Glutamatergic neuron (in vitro differentiated cells): ENCODE measurements at regions not wholly inside any gene's neighbourhood (a gene's known extent, or its start where the extent isn't known, plus 50 kb on each side); places are given as distances from the start of the nearest gene placed in this dataset.

Experiments
- DNase-seq: peaks from one replicate; pipeline ENCODE4 v3.0.0; 2022
- H3K27ac Mint-ChIP-seq: one replicate; pipeline ENCODE4 v1.8.0; 2020; ENCODE audit warnings: mild to moderate bottlenecking, mixed read lengths, inconsistent platforms; ENCODE audit not compliant: unreplicated experiment
- H3K27me3 Mint-ChIP-seq: one replicate; pipeline ENCODE4 v1.8.0; 2020; ENCODE audit warnings: mild to moderate bottlenecking, moderate library complexity, mixed read lengths, inconsistent platforms; ENCODE audit not compliant: unreplicated experiment
- H3K36me3 Mint-ChIP-seq: one replicate; pipeline ENCODE4 v1.8.0; 2020; ENCODE audit warnings: mild to moderate bottlenecking, mixed read lengths, inconsistent platforms; ENCODE audit not compliant: unreplicated experiment
- H3K4me1 Mint-ChIP-seq: one replicate; pipeline ENCODE4 v1.8.0; 2020; ENCODE audit warnings: mild to moderate bottlenecking, low read depth, mixed read lengths, inconsistent platforms; ENCODE audit not compliant: unreplicated experiment
- H3K4me3 Mint-ChIP-seq: one replicate; pipeline ENCODE4 v1.8.0; 2020; ENCODE audit warnings: mild to moderate bottlenecking, mixed read lengths, inconsistent platforms; ENCODE audit not compliant: unreplicated experiment
- H3K9me3 Mint-ChIP-seq: one replicate; pipeline ENCODE4 v1.8.0; 2020; ENCODE audit warnings: mild to moderate bottlenecking, moderate library complexity, mixed read lengths, inconsistent platforms; ENCODE audit not compliant: unreplicated experiment
- TF ChIP-seq, protein P1 (sequence below): fragments of 200-600 bp; sonication (generic); IDR thresholded peaks from one replicate; pipeline ENCODE4 v1.5.0; 2021; ENCODE audit not compliant: partially characterized antibody, unreplicated experiment

DNA sequence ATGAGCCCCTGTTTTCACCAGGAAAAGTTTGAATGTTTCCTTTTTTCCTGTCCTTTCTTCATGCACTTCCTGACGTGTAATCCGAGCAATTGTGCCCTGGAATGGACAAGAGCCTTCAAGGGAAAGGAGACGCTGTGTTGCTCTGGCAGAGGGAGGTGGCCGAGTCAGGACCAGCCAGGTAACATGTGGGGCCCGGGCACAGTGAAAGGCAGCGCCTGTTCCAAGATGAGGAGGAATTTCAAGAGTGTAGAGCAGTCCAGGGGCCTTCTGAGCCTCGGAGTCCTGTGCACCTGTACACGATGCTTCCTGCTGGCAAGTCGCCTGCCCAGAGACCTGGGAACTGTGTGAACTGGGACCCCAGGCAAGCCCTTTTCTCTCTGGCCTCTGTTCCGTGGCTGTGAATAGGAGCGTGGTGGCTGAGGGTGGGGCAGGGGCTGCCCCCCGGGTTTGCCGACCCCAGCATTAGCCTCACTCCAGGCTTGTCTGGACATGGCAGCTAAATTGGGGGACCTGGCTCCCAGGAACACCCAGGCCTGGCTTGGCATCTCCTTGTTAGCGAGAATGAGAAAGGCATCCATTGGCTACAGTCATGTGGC is 92.0 kb downstream of the MYEOV start:
- no peaks in the 10 kb centered on the region for H3K4me1 Mint-ChIP-seq
- DNase-seq, result no peak
- H3K9me3 Mint-ChIP-seq, result peaks cover 7% of the 10 kb centered on the region
- no peak overlapping the region for H3K4me3 Mint-ChIP-seq
- no peak overlapping the region for H3K27ac Mint-ChIP-seq
- peaks cover 11% of the 10 kb centered on the region for H3K36me3 Mint-ChIP-seq
- TF ChIP-seq, protein P1, sequence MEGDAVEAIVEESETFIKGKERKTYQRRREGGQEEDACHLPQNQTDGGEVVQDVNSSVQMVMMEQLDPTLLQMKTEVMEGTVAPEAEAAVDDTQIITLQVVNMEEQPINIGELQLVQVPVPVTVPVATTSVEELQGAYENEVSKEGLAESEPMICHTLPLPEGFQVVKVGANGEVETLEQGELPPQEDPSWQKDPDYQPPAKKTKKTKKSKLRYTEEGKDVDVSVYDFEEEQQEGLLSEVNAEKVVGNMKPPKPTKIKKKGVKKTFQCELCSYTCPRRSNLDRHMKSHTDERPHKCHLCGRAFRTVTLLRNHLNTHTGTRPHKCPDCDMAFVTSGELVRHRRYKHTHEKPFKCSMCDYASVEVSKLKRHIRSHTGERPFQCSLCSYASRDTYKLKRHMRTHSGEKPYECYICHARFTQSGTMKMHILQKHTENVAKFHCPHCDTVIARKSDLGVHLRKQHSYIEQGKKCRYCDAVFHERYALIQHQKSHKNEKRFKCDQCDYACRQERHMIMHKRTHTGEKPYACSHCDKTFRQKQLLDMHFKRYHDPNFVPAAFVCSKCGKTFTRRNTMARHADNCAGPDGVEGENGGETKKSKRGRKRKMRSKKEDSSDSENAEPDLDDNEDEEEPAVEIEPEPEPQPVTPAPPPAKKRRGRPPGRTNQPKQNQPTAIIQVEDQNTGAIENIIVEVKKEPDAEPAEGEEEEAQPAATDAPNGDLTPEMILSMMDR, result no peak
- H3K27me3 Mint-ChIP-seq, result peaks cover 6% of the 10 kb centered on the region

DNA sequence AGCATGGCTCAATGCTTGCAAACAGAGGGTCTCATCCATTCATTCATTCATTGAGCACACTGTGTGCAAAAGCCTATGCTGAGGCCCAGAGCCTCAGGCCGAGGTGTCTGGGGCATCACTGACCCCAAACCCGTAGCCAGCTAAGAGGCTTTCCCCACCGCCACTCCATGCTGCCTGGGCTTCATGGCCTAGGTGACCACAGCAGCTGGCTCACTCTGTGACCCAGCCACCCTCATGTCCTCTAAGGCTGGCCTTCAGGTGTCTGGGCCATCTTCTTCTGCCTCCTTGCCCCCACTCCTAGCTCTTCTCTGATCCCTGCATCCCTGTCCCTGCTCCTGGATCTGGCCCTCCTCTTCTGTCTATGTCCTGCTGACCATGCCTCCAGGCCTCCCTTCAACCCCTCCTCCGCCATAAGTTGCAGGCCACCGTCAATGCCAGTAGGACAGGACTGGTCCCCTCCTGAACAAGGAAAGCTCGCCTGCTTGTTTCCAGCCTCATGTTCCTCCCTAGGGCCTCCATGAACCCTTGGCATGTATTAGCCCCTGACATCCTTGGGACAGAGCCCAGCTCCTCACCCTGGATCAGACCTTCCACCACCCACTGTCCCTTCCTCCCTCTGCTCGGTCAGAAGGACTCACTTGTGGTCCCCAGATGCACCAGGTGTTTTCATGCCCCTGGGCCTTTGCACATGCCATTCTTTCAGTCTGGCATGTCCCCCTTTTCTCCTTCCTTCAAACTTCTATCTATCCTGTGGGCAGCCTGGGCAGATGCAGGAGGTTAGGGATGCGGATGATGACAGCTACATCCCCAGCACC is 92.8 kb downstream of the MYEOV start:
- Mint-ChIP-seq H3K36me3 (peaks cover 11% of the 10 kb centered on the region), H3K27ac (no peak overlapping the region), H3K4me1 (no peaks in the 10 kb centered on the region), H3K27me3 (peaks cover 9% of the 10 kb centered on the region), H3K9me3 (peaks cover 5% of the 10 kb centered on the region), H3K4me3 (no peak overlapping the region)
- TF ChIP-seq, protein P1, result no peak
- no peak for DNase-seq

DNA sequence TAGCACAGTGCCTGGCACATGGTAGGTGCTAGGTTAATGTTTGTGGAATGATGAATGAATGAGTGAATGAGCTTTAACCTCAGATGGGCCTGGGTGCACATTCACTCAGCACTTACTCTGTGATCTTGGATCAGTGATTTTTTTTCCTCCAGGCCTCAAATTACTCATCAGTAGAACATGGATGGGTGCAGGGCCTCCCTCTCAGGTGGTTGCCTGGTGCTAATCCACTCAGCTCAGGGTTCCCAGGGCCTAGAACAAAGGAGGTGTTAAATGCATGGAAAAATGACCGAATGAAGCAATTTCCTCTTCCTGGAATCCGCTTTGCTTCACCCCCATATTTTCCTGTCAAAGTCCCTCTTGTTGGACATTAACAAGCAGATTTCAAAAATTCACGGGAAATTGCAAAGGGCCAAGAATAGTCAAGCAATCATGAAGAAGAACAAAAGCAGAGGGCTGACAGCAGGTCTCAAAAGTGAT is 93.5 kb downstream of the MYEOV start:
- H3K4me3 Mint-ChIP-seq, result no peak overlapping the region
- DNase-seq, result no peak
- TF ChIP-seq, protein P1, result no peak
- H3K4me1 Mint-ChIP-seq, result no peaks in the 10 kb centered on the region
- H3K9me3 Mint-ChIP-seq, result peaks cover 3% of the 10 kb centered on the region
- H3K27me3 Mint-ChIP-seq, result peaks cover 5% of the 10 kb centered on the region
- peaks cover 11% of the 10 kb centered on the region for H3K36me3 Mint-ChIP-seq
- no peak overlapping the region for H3K27ac Mint-ChIP-seq

DNA sequence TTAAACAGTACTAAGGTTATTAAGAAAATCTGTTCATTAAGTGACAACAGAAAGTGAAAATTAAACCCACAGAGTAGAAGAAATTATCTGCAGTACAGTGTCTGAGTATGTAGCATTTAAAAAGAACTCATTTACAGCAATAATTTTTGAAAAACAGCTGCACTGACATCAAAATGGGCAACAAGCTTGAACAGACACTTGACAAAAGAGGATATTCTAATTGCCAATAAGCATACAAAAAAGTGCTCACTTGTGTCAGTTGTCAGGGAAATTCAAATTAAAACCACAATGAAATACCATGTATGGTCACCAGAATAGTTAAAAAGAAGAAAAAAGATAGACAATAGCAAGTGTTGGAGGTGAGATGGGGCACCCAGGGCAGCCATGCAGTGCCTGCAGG is 93.3 kb upstream of the LINC01488 start:
- Mint-ChIP-seq H3K4me1 (no peaks in the 10 kb centered on the region), H3K9me3 (peaks cover 9% of the 10 kb centered on the region), H3K36me3 (peaks cover 11% of the 10 kb centered on the region), H3K27me3 (peaks cover 5% of the 10 kb centered on the region), H3K27ac (no peak overlapping the region), H3K4me3 (no peak overlapping the region)
- DNase-seq, result no peak
- TF ChIP-seq, protein P1, result no peak

DNA sequence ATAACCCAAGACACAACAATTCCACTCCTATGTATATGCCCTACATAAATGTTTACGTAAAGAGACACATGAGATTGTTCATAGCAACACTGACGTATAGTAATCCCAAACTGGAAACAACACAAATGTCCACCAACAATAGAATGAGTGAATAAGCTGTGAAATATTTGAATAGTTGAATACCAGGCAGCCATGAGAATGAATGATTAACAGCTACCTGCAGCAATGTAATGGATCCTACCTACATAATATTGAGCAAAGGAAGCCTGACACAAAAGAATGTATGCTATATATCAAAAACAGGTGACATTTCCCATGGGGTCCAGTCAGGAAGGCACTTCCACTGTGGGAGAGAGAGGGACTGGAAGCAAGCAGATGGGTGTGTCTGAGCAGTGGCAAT is 92.8 kb upstream of the LINC01488 start:
- no peak for DNase-seq
- H3K27ac Mint-ChIP-seq, result no peak overlapping the region
- peaks cover 5% of the 10 kb centered on the region for H3K27me3 Mint-ChIP-seq
- peaks cover 11% of the 10 kb centered on the region for H3K36me3 Mint-ChIP-seq
- no peak overlapping the region for H3K4me3 Mint-ChIP-seq
- no peaks in the 10 kb centered on the region for H3K4me1 Mint-ChIP-seq
- TF ChIP-seq, protein P1, result no peak
- peaks cover 9% of the 10 kb centered on the region for H3K9me3 Mint-ChIP-seq
